Pons (tissue), 1 donor: ENCODE measurements at regions not wholly inside any gene's neighbourhood (a gene's known extent, or its start where the extent isn't known, plus 50 kb on each side); places are given as distances from the start of the nearest gene placed in this dataset.

Experiments
- DNase-seq: peaks from one replicate; pipeline ENCODE4 v3.0.0-alpha.2; 2016; ENCODE audit warnings: low spot score

DNA sequence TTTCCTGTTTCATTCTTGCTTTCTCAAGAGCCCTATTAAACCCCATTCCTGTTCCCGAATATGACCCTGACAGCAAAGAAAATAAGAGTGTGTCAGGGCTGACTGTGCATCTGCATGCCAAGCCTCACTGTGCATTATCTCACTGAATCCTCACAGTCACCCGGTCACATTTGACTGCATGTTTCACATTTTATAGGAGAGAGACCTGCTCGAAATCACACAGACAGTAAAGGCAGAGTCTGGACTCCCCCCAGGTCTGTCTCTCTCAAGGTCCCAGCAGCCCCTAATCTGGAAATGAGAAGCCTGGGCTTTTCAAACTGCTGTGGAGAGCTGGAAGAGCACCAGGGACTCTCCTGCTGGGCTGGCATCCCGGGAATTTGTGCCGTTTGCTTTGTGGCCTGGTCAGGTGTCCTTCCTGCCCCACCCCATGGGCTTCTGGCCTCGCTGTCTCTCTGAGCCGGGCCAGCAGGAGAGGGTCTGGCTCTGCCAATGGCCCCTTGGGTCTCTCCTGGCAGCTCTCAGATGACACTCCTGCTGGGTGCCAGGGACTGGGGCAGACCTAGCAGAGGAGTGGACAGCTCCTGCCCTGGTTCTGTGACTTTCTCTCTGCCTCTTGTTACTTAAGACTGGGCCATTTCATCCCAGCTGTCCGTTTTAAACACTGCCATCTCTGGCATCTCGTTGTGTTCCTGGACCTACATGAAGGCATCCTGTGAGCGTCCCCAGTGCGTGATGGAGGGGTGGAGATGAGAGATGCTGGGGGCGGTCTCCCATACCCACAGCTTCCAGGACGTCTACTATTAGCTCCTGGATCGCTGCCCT is 173.6 kb downstream of the ARHGAP12 start:
- no peak for DNase-seq

GRCh38 chr10:31753681-31754080 is 174.9 kb downstream of the ARHGAP12 start:
- no peak for DNase-seq

DNA sequence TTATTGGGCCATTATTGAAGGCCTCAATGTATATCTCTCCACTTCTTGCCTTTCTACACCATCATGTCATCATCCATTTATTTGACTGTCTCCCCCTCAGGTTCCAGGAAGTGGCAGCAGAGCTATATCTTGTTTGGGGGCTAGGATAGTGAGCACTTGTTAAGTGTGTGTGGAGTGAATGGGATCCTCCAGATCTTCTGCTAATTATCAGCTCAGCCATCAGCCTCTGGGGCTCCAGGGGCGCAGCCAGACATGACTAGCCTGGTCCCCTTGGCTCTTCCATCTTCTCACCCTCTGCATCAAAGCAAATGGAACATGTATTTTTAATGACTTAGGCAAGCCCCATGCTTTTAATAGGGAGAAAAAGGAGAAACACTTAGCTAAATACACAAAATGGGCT is 176.5 kb downstream of the ARHGAP12 start:
- DNase-seq: no peak

DNA sequence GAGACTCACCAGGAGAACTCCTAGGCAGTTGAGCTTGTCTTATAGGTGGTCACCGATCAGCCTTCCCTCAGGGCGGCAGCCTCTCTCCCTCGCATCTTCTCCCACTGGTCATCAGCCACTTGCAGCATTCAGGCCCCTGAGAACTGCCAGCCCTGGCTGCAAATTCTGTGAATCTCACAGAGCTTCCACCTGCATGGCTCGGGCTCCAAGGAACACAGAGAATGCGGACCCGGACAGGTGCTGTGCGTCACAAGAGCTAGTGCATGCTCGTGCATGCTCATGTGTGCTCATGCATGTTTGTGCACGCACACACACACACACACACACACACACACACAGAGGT is 176.9 kb downstream of the ARHGAP12 start:
- DNase-seq: no peak

DNA sequence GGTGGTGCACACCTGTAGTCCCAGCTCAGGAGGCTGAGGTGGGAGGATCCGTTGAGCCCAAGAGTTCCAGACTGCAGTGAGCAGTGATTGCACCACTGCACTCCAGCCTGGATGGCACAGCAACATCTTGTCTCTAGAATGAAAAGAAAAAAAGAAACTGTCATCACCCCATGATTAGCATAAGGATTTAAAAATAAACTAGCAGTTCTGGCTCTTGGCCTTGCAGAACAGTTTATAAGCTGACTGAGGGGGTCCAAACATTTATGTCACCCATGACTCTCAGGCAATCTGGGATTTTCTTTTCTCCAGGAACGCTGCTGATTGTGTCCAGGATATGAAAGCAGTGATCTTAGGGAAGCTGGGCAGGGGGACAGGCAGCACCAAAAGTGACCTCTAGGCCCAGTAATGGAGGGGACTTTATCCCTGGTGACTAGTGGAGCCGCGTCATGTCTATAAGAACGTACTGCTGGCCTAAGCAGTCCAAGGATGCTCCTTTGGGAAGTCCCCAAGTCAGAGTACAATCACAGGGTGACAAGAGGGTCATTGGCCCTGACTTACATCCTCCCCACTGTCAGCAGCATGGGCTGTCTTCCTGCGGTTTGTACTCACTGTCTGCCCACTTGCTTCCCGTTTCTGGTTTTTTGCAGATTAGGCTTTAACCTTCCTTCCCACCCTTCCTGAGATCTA is 177.4 kb downstream of the ARHGAP12 start:
- DNase-seq: peak; percentile 75

DNA sequence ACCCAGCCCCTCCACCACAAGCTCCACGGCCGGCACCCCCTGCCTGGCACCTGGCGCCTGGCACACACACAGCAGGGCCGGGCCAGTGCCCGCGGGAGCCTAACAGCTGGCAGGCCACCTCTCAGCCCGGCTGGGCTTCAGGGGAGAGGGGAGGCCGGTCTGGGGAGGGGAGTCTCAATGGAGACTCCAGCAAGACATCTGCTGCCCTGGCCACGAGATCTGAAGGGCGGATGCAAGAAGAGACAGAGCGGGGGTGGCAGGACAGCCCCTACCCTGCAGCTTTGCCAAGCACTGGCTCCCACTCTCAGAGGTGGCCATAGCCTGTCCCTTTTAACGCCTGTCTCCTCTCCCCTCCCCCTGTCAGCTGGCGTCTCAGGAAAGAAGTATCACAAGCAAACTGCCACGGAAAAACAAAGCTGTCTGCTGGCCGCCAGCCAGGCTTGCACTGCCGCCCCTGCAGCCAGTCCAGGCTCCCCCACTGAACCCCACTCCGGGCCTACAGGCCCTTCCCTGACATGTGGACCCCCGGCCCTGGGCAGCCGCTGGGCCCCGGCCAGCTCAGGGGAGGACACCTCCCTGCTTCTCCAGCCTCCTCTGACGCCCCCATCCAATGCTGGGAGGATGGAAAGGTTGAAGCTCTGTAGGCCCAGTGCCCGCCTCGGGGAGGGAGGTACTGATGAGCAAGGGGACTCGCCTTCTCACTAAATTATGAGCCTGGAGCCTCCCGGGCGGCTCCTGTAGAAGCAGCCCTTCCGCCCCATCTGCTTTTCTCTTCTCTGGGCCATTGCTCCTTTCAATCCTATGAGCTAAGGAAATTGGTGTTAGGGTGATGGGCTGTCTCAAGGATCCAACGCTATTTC is 178.4 kb downstream of the ARHGAP12 start:
- DNase-seq: peak; percentile 71

- no peak for DNase-seq
Observed at GRCh38 chr10:31749301-31749700, 179.3 kb downstream of the ARHGAP12 start.

DNA sequence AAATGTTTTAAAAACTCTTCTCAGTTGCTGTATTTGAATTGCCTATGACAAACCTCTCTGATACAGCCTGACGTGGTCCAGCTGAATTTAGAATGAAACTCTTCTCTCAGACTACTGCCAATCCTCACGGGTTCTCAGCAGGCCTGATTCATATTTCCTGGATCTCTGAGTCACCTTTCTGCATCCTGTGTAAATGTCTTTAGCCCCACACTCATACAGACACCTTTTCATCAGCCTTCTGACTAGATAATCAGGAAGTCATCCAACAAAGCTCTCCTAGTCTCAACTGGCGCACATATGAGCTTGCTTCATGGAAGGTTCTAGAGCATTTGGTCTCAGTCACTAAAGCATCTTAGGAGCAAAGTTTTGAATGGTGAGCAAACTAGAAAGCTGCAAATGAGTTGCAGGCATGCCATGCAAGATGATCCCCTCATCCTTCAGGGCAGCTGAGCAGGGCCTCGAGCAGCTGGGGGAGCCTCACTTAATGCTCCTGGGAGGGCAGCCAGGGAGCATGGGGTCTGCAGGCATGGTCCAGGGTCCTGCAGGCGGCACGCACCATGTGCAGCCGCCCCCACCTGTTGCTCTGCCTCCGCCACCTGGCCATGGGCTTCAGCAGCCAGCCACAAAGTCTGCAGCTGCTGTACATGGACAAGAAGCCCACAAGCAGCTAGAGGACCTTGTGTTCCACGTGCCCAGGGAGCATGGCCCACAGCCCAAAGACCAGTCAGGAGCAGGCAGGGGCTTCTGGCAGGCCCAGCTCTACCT is 182.8 kb downstream of the ARHGAP12 start:
- DNase-seq: no peak

DNA sequence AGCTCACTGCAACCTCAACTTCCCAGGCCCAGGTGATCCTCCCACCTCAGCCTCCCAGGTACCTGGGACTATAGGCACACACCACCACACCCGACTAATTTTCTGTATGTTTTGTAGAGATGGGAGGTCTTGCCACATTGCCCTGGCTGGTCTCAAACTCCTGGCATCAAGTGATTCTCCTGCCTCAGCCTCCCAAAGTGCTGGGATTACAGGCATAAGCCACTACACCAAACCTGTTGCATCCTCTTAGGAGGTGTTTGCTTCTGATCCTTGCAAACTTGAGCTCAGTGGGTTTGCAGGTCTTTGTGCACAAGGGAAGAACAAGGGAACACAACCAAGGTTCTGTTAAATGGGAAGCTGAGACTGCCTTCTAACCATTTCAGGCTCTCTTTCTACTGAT is 184.6 kb downstream of the ARHGAP12 start:
- no peak for DNase-seq

DNA sequence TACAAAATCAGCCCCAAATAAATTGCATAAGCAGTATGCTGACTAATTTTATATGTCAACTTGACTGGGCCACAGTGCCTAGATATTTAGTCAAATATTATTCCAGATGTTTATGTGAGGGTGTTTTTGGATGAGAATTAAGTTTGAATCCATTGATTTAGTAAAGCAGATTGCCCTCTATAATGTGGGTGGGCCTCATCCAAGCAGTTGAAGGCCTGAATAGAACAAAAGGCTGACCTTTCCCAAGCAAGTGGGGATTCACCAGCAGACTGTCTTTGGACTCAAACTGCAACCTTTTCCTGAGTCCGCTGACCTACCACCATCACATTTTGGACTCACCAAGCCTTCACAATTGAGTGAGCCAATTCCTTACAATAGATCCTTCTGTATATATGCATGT is 186.4 kb downstream of the ARHGAP12 start:
- DNase-seq: no peak

GRCh38 chr10:31741473-31741872 is 187.2 kb downstream of the ARHGAP12 start:
- no peak for DNase-seq

GRCh38 chr10:31739711-31740110 is 188.9 kb downstream of the ARHGAP12 start:
- no peak for DNase-seq

DNA sequence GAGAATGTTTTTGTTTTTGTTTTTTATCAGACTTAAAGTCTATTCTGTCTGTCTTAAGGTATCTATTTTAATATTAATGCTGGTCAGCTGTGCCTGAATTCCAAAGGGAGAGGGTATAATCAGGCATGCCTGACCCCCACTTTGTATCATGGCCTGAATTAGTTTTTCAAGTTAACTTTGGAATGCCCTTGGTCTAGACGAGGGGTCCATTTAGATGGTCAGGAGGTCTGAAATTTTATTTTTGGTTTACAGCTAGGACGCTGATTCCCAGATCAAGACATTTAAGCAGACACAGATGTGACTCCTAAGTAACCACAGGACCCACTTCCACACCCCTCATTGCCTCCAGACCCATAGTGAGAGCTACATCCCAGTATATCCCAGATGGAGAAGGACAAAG is 189.5 kb downstream of the ARHGAP12 start:
- DNase-seq: no peak

DNA sequence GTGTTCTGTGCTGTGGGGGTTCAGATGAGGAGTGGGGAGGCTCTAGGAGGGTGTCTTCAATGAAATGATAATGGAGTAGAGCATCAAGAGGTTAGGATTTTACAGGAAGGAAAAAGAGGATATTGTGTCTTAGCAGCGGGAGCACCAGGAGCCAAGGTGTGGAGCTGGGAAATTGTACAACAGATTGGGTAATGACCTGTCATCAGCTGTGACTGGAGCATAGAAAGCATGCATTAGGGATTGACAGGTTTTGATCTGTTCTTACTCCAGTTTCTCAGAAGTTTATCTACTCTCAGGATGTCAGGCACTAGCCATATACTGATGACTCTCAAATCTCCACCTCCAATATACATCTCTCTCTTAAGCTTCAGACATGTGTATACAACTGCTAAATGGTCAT is 196.9 kb downstream of the ARHGAP12 start:
- no peak for DNase-seq

DNA sequence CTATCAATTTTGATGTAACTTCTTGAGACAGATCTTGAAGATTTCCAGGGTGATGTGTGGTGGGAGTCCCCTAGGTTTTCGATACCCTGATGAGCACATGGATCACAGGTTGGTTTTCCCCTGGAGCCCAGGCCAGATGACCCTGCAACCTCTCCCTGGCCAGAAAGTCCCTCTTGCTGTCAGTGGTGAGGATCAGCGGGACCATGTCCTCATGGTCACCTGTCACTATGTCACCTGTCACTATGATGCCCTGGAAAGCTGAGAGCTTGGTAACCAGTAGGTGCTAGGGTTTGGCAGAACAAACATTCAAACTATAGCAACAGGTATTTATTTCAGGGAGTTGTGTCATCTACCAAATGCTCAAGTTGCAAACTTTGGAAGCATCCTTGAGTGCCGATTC is 197.9 kb downstream of the ARHGAP12 start:
- DNase-seq: no peak

- DNase-seq: no peak
Observed at GRCh38 chr10:31728698-31729224, 199.9 kb downstream of the ARHGAP12 start.

GRCh38 chr10:31725436-31725835 is 203.2 kb downstream of the ARHGAP12 start:
- DNase-seq: no peak

DNA sequence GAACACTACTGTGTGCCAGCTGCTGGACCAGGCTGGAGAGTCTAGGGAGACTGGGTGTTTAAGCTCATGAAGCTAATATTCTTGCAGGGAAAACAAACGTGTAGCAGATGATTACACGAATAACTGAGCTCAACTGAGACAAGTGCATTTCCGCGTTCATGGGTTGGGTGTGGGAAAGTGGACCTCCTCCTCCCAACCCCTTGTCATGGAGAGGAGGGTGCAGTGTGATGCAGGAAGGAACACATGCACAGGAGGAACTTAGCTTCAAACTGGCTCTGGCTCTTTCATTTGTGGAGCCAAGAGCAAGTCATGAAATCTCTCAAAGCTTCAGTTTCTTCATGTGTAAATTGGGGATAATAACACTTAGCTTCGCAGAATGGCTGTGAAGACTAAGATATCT is 204.3 kb downstream of the ARHGAP12 start:
- DNase-seq: peak; percentile 48

- peak; percentile 69 for DNase-seq
Observed at GRCh38 chr10:31723106-31723750, 205.4 kb downstream of the ARHGAP12 start.

GRCh38 chr10:31721096-31721495 is 207.5 kb downstream of the ARHGAP12 start:
- no peak for DNase-seq

DNA sequence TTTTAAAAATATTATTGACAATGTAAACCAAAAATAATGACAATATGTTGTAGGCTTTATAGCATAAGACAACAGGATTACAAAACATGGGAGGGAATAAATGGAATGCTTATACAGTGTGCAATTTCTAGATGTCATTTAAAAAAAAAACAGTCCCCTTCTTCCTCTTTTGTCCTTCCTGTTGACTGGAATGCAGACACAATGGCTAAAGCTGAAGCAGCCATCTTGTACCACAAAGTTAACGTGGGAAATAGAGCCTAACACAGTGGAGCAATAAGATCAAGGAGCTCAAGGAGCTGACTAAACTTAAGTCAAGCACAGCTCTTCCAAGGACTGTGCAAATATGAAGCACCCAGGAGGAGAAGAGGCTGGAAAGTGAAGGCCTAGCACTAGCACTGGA is 208.1 kb downstream of the ARHGAP12 start:
- no peak for DNase-seq
